ENCODE measurements at regions not wholly inside any gene's neighbourhood (a gene's known extent, or its start where the extent isn't known, plus 50 kb on each side); places are given as distances from the start of the nearest gene placed in this dataset.

GRCh38 chr13:85313761-85314503 lies 485.3 kb downstream of the SLITRK6 start:
- TF ChIP-seq CTCF (IDR thresholded peaks at IDR 0.05) (no peak), POLR2A (IDR thresholded peaks at IDR 0.05) (no peak), EP300 (IDR thresholded peaks at IDR 0.05) (no peak), POLR2AphosphoS5 (IDR thresholded peaks at IDR 0.05) (no peak)
